ENCODE measurements at regions not wholly inside any gene's neighbourhood (a gene's known extent, or its start where the extent isn't known, plus 50 kb on each side); places are given as distances from the start of the nearest gene placed in this dataset.
"Not testable (repeated sequence)": the region's sequence is repeated elsewhere in the genome, so short reads cannot be mapped to it uniquely, and the experiment has no call there.

DNA sequence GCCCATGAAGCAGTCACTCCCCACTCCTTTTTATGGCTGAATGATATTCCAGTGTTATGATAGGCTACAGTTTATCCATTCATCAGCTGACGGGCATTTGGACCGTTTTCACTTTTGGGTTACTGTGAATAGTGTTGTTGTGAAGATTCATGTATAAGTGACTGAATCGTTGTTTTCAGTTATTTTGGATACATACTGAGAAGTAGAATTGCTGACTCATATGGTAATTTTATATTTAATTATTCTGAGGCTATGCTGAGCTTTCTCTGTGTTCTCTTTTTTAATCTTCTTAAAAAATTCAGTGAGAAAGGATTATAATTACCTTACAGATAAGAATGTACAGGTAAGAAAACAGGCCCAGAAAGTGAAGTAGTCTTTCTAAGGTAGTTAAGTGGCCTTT lies 117.9 kb upstream of the MPHOSPH6 start:
- DNase-seq: no peak

DNA sequence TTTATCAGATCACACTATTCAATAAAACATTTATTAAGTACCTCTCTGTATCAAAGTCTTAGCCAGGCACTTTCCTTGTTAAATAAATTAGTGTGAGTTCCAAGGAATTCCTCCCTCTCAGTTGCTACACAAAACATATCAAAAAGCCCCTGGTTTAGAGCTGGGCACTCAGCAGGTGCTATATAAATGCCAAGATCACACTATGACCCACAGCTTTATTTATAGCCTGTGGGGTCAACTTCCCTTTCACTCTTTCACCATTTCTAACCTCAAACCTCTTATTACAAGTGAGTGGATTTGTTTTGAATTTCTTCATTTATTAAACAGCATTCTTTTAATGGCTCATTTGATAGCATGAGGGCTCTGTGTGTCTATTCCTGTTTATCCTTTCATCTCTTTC lies 112.6 kb upstream of the MPHOSPH6 start:
- no peak for DNase-seq

GRCh38 chr16:82281544-82281943 lies 111.5 kb upstream of the MPHOSPH6 start:
- DNase-seq: no peak

GRCh38 chr16:82280867-82281266 lies 110.8 kb upstream of the MPHOSPH6 start:
- no peak for DNase-seq

DNA sequence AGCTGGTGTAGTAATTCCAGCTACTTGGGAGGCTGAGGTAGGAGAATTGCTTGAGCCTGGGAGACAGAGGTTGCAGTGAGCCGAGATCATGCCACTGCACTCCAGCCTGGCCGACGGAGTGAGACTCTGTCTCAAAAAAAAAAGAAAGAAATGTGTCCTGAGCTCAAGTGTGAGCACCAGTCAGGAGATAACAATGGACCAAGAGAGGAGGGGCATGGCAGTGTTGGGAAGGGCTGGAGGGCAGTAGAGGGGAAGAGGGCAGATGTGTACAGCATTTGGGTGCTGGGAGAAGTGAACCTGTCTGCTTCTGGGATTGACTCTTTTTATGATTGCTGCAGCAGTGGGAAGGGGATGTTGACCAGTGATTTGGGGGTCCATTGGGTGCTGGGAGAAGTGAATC lies 105.3 kb upstream of the MPHOSPH6 start:
- not testable (repeated sequence) for DNase-seq

GRCh38 chr16:82271636-82272035 lies 101.6 kb upstream of the MPHOSPH6 start:
- DNase-seq: no peak

DNA sequence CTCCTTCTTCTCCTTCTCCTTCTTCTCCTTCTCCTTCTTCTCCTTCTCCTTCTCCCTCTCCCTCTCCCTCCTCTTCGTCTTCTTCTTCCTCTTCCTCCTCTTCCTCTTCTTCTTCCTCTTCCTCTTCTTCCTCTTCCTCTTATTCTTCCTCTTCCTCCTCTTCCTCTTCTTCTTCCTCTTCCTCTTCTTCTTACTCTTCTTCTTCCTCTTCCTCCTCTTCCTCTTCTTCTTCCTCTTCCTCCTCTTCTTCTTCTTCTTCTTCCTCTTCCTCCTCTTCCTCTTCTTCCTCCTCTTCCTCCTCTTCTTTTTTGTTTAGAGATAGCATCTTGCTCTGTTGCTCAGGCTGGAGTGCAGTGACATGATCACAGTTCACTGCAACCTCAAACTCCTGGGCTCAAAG lies 97.7 kb upstream of the MPHOSPH6 start:
- not testable (repeated sequence) for DNase-seq

DNA sequence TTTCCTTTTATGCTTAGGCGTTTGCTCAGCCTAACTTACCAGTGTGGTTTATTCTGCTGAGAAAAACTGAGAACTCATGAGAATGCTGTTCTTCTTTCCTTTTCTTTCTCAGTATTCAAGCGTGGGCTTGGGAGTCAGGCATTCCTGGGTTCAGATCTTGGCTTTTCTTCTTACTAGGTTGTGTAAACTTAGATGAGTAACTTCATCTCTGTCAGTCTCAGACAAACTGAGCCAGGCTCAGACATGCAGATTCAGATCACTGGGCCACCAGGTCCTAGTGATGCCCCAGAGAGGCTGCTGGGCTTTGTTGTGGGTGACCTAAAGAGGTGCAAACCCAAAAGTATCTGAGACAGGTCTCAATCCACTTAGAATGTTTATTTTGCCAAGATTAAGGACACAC lies 95.8 kb upstream of the MPHOSPH6 start:
- no peak for DNase-seq

DNA sequence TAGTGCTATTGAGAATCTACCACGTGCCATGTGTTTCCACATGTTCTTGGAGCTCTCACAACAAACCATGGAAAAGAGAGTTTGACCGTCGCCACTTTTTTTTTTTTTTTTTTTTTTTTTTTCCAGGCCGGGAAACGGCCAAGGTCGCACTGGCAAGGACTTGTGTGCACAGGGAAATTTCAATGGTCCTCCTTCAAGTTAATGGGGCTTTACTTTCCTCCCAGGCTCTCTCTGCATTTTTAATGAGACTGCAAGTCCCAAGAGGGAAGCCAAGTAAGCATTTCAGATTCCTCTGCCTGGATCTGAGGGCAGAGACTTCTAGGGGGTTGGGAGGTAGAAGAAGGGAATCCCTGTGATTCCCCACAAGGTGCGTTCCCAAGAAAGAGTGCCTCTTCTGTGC lies 94.7 kb upstream of the MPHOSPH6 start:
- no peak for DNase-seq

DNA sequence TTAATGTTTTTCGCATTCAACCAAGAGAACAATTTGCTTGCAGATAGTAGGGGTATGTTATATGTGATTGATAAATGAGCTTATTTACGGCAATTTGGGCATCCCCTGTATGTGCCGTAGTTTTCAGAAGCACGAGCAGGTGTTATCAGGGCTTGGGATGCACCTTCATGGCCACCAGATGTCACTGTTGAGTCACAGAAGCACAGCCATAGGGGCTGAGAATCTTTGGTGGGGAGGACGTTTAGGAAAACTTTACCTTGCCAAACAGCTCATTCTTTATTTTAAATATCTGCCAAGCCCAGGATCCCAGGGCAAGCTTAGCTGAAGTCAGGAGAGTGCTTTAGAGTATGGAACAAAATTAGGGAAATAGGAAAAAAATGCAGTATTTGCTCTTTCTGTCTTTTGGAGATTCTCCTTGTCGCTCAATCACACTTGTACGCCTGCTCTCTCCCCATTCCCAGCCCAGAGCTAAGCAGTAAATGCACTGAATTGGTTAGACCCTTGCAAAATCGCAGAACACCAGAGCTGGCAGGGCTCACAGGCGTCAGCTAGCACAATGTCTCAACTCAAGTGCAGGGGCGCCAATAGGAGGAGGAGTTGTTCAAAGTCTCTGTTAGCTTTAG lies 93.6 kb upstream of the MPHOSPH6 start:
- peak; percentile 23 for DNase-seq

DNA sequence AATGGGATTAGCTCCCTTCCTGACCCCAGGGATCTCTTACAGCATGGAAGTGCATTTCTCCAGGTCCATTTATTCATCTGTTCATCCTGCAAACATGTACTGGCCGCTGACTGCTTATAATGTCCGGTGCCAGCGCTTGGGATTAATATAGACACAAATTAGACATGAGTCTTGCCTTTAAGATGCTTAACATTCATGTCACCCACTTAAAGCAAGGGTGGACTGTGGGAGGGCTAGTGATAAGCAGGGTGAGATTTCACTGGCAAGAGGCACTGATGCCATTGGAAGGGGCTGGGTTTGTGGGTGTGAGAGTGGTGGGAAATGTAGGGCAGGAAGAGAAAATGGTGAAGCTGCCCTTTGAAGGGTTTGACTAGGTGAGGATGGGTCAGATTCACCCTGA lies 92.2 kb upstream of the MPHOSPH6 start:
- no peak for DNase-seq

- no peak for DNase-seq
Observed at GRCh38 chr16:82260212-82260795, 90.3 kb upstream of the MPHOSPH6 start.

DNA sequence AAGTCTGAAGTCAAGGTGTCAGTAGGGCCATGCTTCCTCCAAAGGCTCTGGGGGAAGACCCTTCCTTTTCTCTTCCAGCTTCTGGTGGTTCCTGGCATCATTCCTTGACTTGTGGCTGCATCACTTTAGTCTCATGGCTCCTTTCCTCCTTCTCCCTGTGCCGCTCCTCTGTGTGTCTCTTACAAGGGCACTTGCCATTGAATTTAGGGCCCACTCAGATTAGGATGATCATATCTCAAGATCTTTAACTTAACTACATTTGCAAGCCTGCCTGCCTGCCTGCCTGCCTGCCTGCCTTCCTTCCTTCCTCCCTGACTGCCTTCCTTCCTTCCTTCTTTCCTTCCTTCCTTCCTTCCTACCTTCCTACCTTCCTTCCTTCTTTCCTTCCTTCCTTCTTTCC lies 89.7 kb upstream of the MPHOSPH6 start:
- DNase-seq: no peak

DNA sequence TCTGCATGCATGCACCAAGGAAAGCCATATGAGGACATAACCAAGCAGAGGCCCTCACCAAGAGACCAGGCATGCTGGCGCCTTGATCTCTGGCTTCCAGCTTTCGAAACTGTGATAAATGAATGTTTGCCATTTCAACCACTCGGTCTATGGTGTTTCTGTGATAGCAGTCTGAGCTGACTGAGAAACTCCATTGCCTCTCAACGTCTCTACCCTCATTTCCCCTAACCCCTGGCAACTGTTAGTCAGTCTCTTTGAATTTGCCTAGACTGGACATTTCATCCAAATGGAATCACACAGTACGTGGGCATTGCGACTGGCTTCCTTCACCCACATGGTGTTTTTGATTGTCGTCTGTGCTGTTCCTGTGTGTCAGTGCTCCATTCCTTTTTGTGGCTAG lies 88.0 kb upstream of the MPHOSPH6 start:
- no peak for DNase-seq

DNA sequence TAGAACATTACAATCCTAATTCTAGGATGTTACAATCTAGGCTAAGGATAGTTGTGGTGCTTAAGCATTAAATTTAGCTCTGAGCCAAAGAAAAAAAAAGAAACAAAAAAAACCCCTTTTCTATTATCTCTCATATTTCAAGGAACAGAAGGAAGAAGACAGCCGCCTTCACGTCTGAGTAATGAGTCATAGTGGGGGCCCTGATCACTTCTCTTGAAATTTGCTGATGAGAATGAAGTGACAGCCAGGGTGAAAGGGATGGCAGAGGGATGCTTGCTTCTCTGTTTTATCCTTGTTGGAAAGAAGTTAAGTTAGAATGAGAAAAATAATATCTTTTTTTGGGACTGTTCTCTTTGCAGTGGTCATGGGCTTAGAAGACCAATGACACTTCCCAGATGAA lies 82.6 kb upstream of the MPHOSPH6 start:
- no peak for DNase-seq

DNA sequence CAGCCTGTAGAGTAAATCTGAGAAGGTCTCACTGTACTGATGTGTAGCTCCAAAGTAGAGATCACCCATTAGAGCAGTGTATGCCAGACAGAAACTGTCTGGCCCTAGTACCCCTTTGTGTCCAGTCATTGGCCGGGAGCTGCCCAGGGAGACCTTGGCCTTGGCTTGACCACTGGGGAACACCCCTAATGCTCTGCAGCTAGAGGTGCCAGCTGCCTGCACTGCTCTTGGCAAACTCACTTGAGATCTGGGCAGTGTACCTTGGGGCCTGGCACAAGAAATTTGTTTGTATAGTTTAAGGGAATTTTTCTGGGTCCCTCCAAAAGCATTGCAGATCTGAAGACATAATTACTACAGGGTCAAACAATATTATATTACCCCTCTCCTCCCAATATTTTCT lies 78.7 kb upstream of the MPHOSPH6 start:
- no peak for DNase-seq

DNA sequence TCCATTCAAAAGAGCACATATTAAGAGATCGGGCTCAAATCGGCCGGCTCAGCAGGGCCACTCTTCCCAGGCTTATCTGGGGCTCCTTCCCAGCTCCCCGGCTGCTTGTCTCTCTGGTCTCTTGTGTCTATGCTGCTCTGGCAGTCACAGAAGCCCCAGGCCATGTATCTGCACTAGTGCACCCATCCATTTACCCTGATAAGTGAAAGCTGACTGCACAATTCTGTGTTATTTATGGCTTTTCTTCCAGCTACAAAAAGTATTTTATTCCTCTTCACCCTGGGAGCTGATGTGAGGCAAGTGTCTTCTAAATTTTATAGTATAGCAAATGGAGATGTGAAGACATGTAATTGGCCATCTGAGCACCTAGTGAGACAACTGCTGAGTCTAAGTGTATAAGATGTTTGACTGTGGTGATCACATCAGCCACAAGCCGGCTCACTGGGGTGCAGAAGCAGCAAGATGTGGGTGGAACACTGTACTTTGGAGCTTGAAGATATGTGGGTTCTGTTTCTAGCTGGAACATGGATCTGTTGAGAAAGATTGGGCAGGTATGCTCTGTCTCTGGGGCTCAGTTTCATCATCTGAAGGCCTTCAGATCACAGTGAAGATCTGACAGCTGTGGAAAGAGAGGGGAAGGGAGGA lies 78.1 kb upstream of the MPHOSPH6 start:
- no peak for DNase-seq

DNA sequence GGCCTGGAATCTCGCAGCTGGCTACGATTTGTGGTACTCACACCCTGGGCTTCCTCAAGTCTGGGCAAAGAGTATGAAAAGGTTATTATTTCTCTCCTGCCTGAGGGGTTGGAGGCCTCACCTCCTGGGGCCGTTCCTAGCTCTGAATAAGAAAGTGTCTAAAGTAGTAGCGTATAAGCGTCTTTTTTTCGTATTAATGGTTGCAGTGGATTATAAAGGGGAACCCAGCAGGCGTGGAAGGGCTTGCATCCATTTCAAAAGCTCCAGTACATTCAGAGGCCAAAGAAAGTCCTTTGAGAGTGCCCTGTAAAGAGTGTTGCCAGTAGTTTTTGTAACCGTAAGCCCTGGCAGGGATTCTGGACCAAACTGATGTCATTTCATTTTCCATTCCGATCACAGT lies 72.2 kb upstream of the MPHOSPH6 start:
- no peak for DNase-seq

DNA sequence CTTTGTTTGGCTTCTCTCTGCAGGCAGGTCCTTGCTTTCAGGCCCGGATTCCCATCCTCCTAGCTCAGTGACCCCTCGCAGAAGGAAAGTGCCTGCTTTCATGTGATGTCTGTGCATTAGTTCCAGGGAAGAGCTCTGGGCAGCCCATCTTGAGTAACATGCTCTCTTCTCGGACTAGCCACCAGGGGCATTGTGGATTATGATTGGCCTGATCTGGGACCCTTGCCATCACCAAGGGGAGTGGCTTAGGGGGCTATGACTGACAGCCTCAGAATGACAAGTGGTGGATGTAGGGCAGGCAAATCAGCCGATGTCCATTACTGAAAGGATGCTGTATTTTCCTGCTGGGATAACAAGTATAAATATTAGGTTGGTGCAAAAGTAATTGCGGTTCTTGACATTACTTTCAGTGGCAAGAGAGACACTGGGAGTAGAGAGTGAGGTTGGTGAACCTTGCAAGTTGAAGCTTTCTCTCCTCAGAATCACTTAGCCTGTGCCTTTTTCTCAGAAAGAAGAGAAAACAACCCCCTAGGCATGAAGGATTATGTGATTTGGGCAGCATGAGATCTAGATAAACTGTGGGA lies 71.5 kb upstream of the MPHOSPH6 start:
- DNase-seq: no peak

GRCh38 chr16:82240111-82240510 lies 70.1 kb upstream of the MPHOSPH6 start:
- DNase-seq: no peak

GRCh38 chr16:82236875-82237274 lies 66.9 kb upstream of the MPHOSPH6 start:
- no peak for DNase-seq

- no peak for DNase-seq
Observed at GRCh38 chr16:82236415-82236814, 66.4 kb upstream of the MPHOSPH6 start.

GRCh38 chr16:82232806-82233205 lies 62.8 kb upstream of the MPHOSPH6 start:
- no peak for DNase-seq

GRCh38 chr16:82231008-82231787 lies 61.2 kb upstream of the MPHOSPH6 start:
- DNase-seq: no peak

Data from NCI-H2029 treated with DMSO at 0.1 percent for 48 hours (cell line).